Peyer's patch (tissue), 4 donors: ENCODE measurements at regions not wholly inside any gene's neighbourhood (a gene's known extent, or its start where the extent isn't known, plus 50 kb on each side); places are given as distances from the start of the nearest gene placed in this dataset.

ENCODE experiments used
- DNase-seq, 3 donors: peaks; one replicate each; pipeline ENCODE4 v3.0.0-alpha.2; 2017 to 2019
- H3K27ac ChIP-seq, 4 donors: fragments of 200-600 bp; sonication (generic); one replicate each; pipeline ENCODE4 v1.5.1; 2016 to 2019
- H3K27me3 ChIP-seq, 2 donors: fragments of 200-600 bp; sonication (generic); one replicate each; pipeline ENCODE4 v1.5.1; 2019
- H3K36me3 ChIP-seq, 3 donors: fragments of 200-600 bp; sonication (generic); one replicate each; pipeline ENCODE4 v1.5.1; 2016 to 2019
- H3K4me1 ChIP-seq, 4 donors: fragments of 200-600 bp; sonication (generic); one replicate each; pipeline ENCODE4 v1.5.1; 2016 to 2019
- H3K4me3 ChIP-seq, 4 donors: fragments of 200-600 bp; sonication (generic); 1 replicate in 3 of 4; 2 replicates in 1 of 4; pipeline ENCODE4 v1.5.1; 2016 to 2019; ENCODE audit warnings: mild to moderate bottlenecking in 1 of 4
- H3K9me3 ChIP-seq, 4 donors: fragments of 200-600 bp; sonication (generic); one replicate each; pipeline ENCODE4 v1.5.1; 2016 to 2019; ENCODE audit warnings: mild to moderate bottlenecking in 1 of 4
- CTCF ChIP-seq, 6 experiments: fragments of 450-650 bp in 4 of 6; fragments of 200-600 bp in 2 of 6; sonication (generic) in 1 of 6; IDR thresholded peaks; one replicate each; pipeline ENCODE4 v1.5.1; 2017 to 2019; ENCODE audit warnings: antibody characterized with exemption in 6 of 6, mild to moderate bottlenecking in 3 of 6, moderate library complexity in 1 of 6
- POLR2A ChIP-seq, 2 donors: fragments of 450-650 bp; IDR thresholded peaks; one replicate each; pipeline ENCODE4 v1.5.1; 2017; ENCODE audit warnings: antibody characterized with exemption in 2 of 2, mild to moderate bottlenecking in 2 of 2, moderate library complexity in 2 of 2

- H3K4me3 ChIP-seq: no peak overlapping the region
- H3K27ac ChIP-seq: peak overlapping the region in 1 of 4 donors; percentile 15
- TF ChIP-seq POLR2A (IDR thresholded peaks at IDR 0.05) (no peak), CTCF (IDR thresholded peaks at IDR 0.05) (no peak)
- no peaks in the 10 kb centered on the region for H3K27me3 ChIP-seq
- H3K4me1 ChIP-seq: no peaks in the 10 kb centered on the region
- no peaks in the 10 kb centered on the region for H3K36me3 ChIP-seq
- DNase-seq: no peak
- no peaks in the 10 kb centered on the region for H3K9me3 ChIP-seq
These were observed 53.4 kb upstream of the PRKACB start for GRCh38 chr1:84090447-84091245.

- H3K4me1 ChIP-seq: no peaks in the 10 kb centered on the region
- no peaks in the 10 kb centered on the region for H3K9me3 ChIP-seq
- no peak overlapping the region for H3K4me3 ChIP-seq
- no peaks in the 10 kb centered on the region for H3K36me3 ChIP-seq
- no peak for DNase-seq
- no peaks in the 10 kb centered on the region for H3K27me3 ChIP-seq
- TF ChIP-seq CTCF (IDR thresholded peaks at IDR 0.05): no peak
- no peak for TF ChIP-seq POLR2A (IDR thresholded peaks at IDR 0.05)
- H3K27ac ChIP-seq: no peak overlapping the region
These were observed 54.2 kb upstream of the PRKACB start for GRCh38 chr1:84089867-84090266.

- Histone ChIP-seq H3K27ac (no peak overlapping the region), H3K36me3 (no peaks in the 10 kb centered on the region), H3K4me1 (no peaks in the 10 kb centered on the region), H3K27me3 (no peaks in the 10 kb centered on the region), H3K9me3 (no peaks in the 10 kb centered on the region), H3K4me3 (no peak overlapping the region)
- DNase-seq: no peak
- TF ChIP-seq CTCF (IDR thresholded peaks at IDR 0.05): no peak
- TF ChIP-seq POLR2A (IDR thresholded peaks at IDR 0.05): no peak
These were observed 54.6 kb upstream of the PRKACB start for GRCh38 chr1:84089465-84089864.

GRCh38 chr1:84086616-84087015 lies 57.5 kb upstream of the PRKACB start:
- TF ChIP-seq CTCF (IDR thresholded peaks at IDR 0.05) (no peak), POLR2A (IDR thresholded peaks at IDR 0.05) (no peak)
- Histone ChIP-seq H3K27me3 (no peaks in the 10 kb centered on the region), H3K4me3 (no peak overlapping the region), H3K36me3 (no peaks in the 10 kb centered on the region), H3K9me3 (no peaks in the 10 kb centered on the region), H3K4me1 (no peaks in the 10 kb centered on the region), H3K27ac (no peak overlapping the region)
- DNase-seq: no peak

GRCh38 chr1:84086189-84086588 lies 57.9 kb upstream of the PRKACB start:
- Histone ChIP-seq H3K27ac (no peak overlapping the region), H3K36me3 (no peaks in the 10 kb centered on the region), H3K4me1 (no peaks in the 10 kb centered on the region), H3K9me3 (no peaks in the 10 kb centered on the region), H3K27me3 (no peaks in the 10 kb centered on the region), H3K4me3 (no peak overlapping the region)
- TF ChIP-seq CTCF (IDR thresholded peaks at IDR 0.05) (no peak), POLR2A (IDR thresholded peaks at IDR 0.05) (no peak)
- no peak for DNase-seq
